Smooth muscle cell (in vitro differentiated cells): ENCODE measurements at regions not wholly inside any gene's neighbourhood (a gene's known extent, or its start where the extent isn't known, plus 50 kb on each side); places are given as distances from the start of the nearest gene placed in this dataset.

Experiments used
- DNase-seq: peaks from one replicate; lab custom pipeline; 2025; ENCODE audit not compliant: unreplicated experiment; lab: John Stamatoyannopoulos, UW
- H2AFZ ChIP-seq: fragments of 200-600 bp; sonication (generic); 2 replicates; pipeline ENCODE4 v1.6.0; 2016; ENCODE audit warnings: antibody characterized with exemption, low read depth, mild to moderate bottlenecking
- H3F3A ChIP-seq: fragments of 200-600 bp; sonication (generic); 2 replicates; pipeline ENCODE4 v1.6.0; 2017; ENCODE audit warnings: antibody characterized with exemption, low read depth
- H3K27ac ChIP-seq: fragments of 200-600 bp; sonication (generic); 2 replicates; pipeline ENCODE4 v1.5.1; 2016; ENCODE audit warnings: low read depth, mild to moderate bottlenecking
- H3K27me3 ChIP-seq: fragments of 200-600 bp; sonication (generic); 2 replicates; pipeline ENCODE4 v1.6.1; 2016; ENCODE audit warnings: low read depth, mild to moderate bottlenecking
- H3K36me3 ChIP-seq: fragments of 200-600 bp; sonication (generic); 2 replicates; pipeline ENCODE4 v1.5.1; 2016; ENCODE audit warnings: low read depth
- H3K4me1 ChIP-seq: fragments of 200-600 bp; sonication (generic); 2 replicates; pipeline ENCODE4 v1.5.1; 2016; ENCODE audit warnings: low read depth
- H3K4me2 ChIP-seq: fragments of 200-600 bp; sonication (generic); 2 replicates; pipeline ENCODE4 v1.6.0; 2016; ENCODE audit warnings: mild to moderate bottlenecking
- H3K4me3 ChIP-seq: fragments of 200-600 bp; sonication (generic); 2 replicates; pipeline ENCODE4 v1.5.1; 2016; ENCODE audit warnings: mild to moderate bottlenecking
- H3K79me2 ChIP-seq: fragments of 200-600 bp; sonication (generic); 2 replicates; pipeline ENCODE4 v1.6.0; 2016; ENCODE audit warnings: low read depth, mild to moderate bottlenecking
- H3K9ac ChIP-seq: fragments of 200-600 bp; sonication (generic); 2 replicates; pipeline ENCODE4 v1.6.0; 2016; ENCODE audit warnings: low read depth
- H3K9me3 ChIP-seq: fragments of 200-600 bp; sonication (generic); replicated peaks from 2 replicates; pipeline ENCODE4 v1.5.1; 2016; ENCODE audit warnings: low read depth
- H4K20me1 ChIP-seq: fragments of 200-600 bp; sonication (generic); 2 replicates; pipeline ENCODE4 v1.6.0; 2016; ENCODE audit warnings: low read depth
- CTCF ChIP-seq: fragments of 200-600 bp; sonication (generic); IDR thresholded peaks from 2 replicates; pipeline ENCODE4 v1.5.1; 2017; ENCODE audit warnings: borderline replicate concordance, mild to moderate bottlenecking, antibody characterized with exemption; ENCODE audit not compliant: insufficient read depth, poor library complexity, severe bottlenecking
- WGBS: methylation state at CpG from one replicate; pipeline ENCODE4 v1.1.7; 2016; ENCODE audit warnings: low lambda C conversion rate; 5-methylcytosine and 5-hydroxymethylcytosine counted together

- no peak overlapping the region for H2AFZ ChIP-seq
- no peak for DNase-seq
- WGBS: 63% methylated on average over 7 of the region's 7 CpGs
- H4K20me1 ChIP-seq: no peaks in the 10 kb centered on the region
- no peaks in the 10 kb centered on the region for H3K9me3 ChIP-seq
- H3K36me3 ChIP-seq: no peaks in the 10 kb centered on the region
- peak overlapping the region; percentile 76 for H3K27ac ChIP-seq
- no peaks in the 10 kb centered on the region for H3K79me2 ChIP-seq
- no peak for TF ChIP-seq CTCF
- H3K9ac ChIP-seq: peak overlapping the region; percentile 36
- H3K4me3 ChIP-seq: no peak overlapping the region
- H3F3A ChIP-seq: peaks cover 3% of the 10 kb centered on the region
- no peaks in the 10 kb centered on the region for H3K4me1 ChIP-seq
- H3K27me3 ChIP-seq: no peaks in the 10 kb centered on the region
- peak overlapping the region; percentile 16 for H3K4me2 ChIP-seq
Observed at GRCh38 chr10:128875956-128876736, 590.9 kb upstream of the MGMT start.

- H3K9ac ChIP-seq: no peak overlapping the region
- H3K4me2 ChIP-seq: no peak overlapping the region
- H2AFZ ChIP-seq: no peak overlapping the region
- WGBS: 82% methylated on average over 10 of the region's 10 CpGs
- no peak overlapping the region for H3K4me3 ChIP-seq
- H3K36me3 ChIP-seq: no peaks in the 10 kb centered on the region
- no peaks in the 10 kb centered on the region for H3K4me1 ChIP-seq
- no peak overlapping the region for H3K27ac ChIP-seq
- no peaks in the 10 kb centered on the region for H3K27me3 ChIP-seq
- no peak for DNase-seq
- H4K20me1 ChIP-seq: no peaks in the 10 kb centered on the region
- H3K79me2 ChIP-seq: no peaks in the 10 kb centered on the region
- H3F3A ChIP-seq: peaks cover 3% of the 10 kb centered on the region
- no peaks in the 10 kb centered on the region for H3K9me3 ChIP-seq
- TF ChIP-seq CTCF: no peak
Observed at GRCh38 chr10:128877141-128877540, 589.9 kb upstream of the MGMT start.

- H3K27ac ChIP-seq: no peak overlapping the region
- no peaks in the 10 kb centered on the region for H3K27me3 ChIP-seq
- WGBS: 90% methylated on average over 7 of the region's 7 CpGs
- H3K79me2 ChIP-seq: no peaks in the 10 kb centered on the region
- H3K36me3 ChIP-seq: no peaks in the 10 kb centered on the region
- H2AFZ ChIP-seq: no peak overlapping the region
- no peak overlapping the region for H3K4me2 ChIP-seq
- H3K9me3 ChIP-seq: no peaks in the 10 kb centered on the region
- TF ChIP-seq CTCF: no peak
- no peaks in the 10 kb centered on the region for H3K4me1 ChIP-seq
- no peaks in the 10 kb centered on the region for H4K20me1 ChIP-seq
- H3K4me3 ChIP-seq: no peak overlapping the region
- H3K9ac ChIP-seq: no peak overlapping the region
- H3F3A ChIP-seq: peaks cover 3% of the 10 kb centered on the region
- no peak for DNase-seq
Observed at GRCh38 chr10:128877936-128878335, 589.1 kb upstream of the MGMT start.

DNA sequence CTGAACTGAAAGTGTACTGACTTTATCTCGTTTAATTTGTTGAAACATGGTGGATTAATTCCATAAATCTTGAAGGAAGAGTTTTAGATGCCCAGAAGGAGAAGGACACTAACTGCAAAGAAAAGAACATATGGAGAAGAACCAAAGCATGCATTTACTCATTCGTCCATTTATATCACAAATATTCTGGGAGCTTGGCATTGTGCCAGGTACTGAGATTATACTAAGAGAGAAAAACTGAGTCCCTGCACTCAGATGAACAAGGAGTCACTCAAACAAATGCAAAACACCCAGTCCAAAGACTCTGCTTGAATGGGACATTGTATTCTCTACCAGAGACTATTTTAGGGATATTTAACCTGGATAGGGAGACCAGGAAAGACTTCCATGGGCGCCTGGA is 588.0 kb upstream of the MGMT start:
- TF ChIP-seq CTCF: no peak
- H3K9ac ChIP-seq: no peak overlapping the region
- no peaks in the 10 kb centered on the region for H3K9me3 ChIP-seq
- no peaks in the 10 kb centered on the region for H3K79me2 ChIP-seq
- no peaks in the 10 kb centered on the region for H3K36me3 ChIP-seq
- H3K4me3 ChIP-seq: no peak overlapping the region
- no peaks in the 10 kb centered on the region for H4K20me1 ChIP-seq
- peaks cover 3% of the 10 kb centered on the region for H3F3A ChIP-seq
- H3K27me3 ChIP-seq: no peaks in the 10 kb centered on the region
- WGBS: 75% methylated on average over 3 of the region's 3 CpGs
- no peaks in the 10 kb centered on the region for H3K4me1 ChIP-seq
- H3K27ac ChIP-seq: no peak overlapping the region
- H3K4me2 ChIP-seq: no peak overlapping the region
- DNase-seq: no peak
- H2AFZ ChIP-seq: no peak overlapping the region
